NCI-H526 (cell line): ENCODE measurements at regions not wholly inside any gene's neighbourhood (a gene's known extent, or its start where the extent isn't known, plus 50 kb on each side); places are given as distances from the start of the nearest gene placed in this dataset.
"Not testable (repeated sequence)": the region's sequence is repeated elsewhere in the genome, so short reads cannot be mapped to it uniquely, and the experiment has no call there.

ENCODE experiments used
- DNase-seq, 2 experiments: peaks; one replicate each; lab custom pipeline; 2025; lab: John Stamatoyannopoulos, UW

DNA sequence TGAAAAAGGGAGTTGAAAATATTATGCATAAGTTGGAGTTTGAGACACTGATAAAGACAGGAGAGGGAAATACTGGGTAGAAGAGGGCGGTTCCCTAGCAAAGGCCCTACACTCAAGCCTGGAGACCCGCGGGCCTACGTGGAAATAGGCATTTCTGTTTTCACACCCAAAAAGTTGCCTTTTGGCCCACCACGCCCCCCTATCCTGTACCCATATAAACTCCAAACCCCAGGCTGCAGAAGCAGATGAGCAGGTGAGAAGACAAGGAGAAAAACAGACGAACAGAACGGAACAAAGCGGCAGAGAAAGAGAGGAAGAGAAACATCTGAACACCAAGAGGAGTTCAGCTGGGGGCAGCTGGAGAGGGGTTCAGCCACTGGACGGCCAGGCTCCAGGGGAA, 177.9 kb downstream of the GALC start:
- peak in 1 of 2 experiments; percentile 23 for DNase-seq

GRCh38 chr14:87813686-87814085, 179.3 kb downstream of the GALC start:
- peak; percentile 96 to 99 for DNase-seq

GRCh38 chr14:87813211-87813610, 179.8 kb downstream of the GALC start:
- DNase-seq, result peak; percentile 96 to 99

DNA sequence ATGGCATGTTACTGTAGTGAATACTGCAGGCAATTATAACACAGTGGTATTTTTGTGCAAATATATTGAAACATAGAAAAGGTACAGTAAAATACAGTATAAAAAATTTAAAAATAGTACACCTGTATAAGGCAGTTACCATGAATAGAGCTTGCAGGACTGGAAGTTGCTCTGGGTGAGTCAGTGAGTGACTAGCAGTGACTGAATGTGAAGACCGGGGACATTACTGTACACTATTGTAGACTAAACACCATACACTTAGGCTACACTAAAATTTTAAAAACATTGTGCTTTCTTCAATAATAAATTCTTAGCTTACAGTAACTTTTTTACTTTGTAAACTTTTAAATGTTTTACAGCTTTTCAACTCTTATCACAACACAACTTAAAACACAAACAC, 181.7 kb downstream of the GALC start:
- DNase-seq, result no peak

- DNase-seq, result no peak
Measured at GRCh38 chr14:87810711-87811110, 182.3 kb downstream of the GALC start.

- no peak for DNase-seq
Measured at GRCh38 chr14:87809261-87809660, 183.7 kb downstream of the GALC start.

- peak; percentile 12 to 19 for DNase-seq
Measured at GRCh38 chr14:87805315-87805723, 187.7 kb downstream of the GALC start.

DNA sequence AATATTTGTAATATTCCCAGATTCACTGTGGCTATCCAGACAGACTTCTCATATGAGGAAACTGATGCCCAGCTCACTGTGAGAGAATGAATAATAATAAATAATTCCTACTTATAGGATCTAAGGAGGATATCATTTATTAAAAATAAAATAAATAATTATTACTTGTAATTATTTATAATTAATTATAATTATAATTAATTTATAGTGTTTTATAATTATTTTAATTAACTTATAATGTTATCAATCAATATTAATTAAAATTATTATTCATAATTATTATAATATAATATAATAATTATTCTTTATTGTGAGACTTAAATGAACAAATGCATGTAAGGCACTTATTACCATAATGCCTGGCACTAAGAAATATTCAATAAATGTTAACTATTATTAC, 192.8 kb downstream of the GALC start:
- DNase-seq, result no peak

DNA sequence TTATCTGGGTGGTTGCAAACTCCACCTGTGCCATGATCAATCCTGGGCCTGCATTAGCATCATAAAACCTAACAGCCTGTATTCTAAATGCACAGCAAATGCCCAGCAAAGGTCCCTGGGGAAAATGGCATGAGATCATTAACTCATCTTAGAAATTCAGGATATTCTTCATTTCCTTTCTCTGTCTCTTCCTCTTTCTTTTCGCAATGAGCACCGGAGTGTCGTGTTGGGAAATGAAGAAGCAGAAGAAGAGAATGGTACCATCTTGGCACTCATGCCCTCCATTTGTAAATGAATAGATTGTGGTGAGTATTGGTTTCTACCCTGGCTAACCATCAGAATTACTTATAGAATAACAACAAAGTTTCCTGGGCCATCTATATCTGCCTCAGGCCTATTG, 193.6 kb downstream of the GALC start:
- DNase-seq, result peak in 1 of 2 experiments; percentile 20

- DNase-seq, result no peak
Measured at GRCh38 chr14:87797001-87797400, 196.0 kb downstream of the GALC start.

DNA sequence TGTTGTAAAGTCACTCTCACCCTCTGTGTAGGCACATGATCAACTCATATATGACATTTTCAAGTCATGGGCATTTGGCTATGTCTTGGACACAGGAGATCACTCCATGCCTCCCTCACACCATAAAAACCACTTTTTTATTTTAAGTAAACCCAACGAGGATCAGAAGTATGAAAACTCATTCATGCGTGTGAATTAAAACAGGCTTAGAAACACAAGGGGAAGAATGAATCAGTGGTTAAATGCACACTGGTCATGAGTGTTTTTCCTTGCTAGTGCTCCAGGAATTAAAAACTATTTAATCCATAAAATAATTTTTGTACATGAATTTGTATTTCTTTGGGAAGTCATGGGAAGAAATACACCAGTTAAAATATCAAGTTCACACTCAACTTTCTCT, 198.4 kb downstream of the GALC start:
- DNase-seq, result no peak

DNA sequence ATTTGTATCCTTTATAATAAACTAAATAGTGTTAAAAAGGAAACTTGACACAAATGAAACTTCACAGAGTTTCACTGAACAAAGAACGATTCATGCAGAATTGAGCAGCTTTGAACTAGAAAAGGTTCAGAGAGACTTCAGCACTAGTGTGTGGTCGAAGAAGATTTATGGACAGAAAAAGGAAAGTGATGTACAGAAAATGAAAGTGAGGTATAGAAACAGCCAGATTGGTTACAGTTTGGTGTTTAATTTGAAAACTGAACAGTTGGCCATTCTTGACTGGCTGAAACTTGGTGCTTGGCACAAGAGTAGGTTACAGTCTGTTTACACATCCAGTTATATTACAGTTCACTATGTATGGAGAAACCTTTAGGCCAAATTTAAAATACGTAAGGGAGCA, 207.1 kb downstream of the GALC start:
- DNase-seq, result no peak

- DNase-seq, result peak in 1 of 2 experiments; percentile 36
Measured at GRCh38 chr14:87784386-87784785, 208.6 kb downstream of the GALC start.

GRCh38 chr14:87783071-87783470, 209.9 kb downstream of the GALC start:
- DNase-seq, result no peak

DNA sequence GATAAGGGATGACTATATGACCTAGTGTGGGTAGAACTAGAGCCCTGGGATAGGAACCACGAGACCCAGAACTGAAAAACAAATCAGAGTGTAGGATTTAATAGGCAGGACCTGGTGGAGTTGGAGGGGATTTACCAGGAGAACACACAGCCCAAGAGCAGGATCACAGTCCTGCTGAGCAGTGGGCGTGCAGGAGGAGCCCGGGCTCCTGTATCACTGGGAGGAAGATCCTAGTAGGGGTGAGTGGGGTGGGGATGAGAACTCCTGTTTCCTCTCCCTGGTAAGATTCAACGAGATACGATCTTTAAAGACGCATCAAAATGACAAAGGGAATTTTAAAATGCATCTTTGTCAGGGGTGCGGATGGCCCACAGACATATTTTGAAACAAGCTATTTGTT, 220.1 kb downstream of the GALC start:
- DNase-seq, result no peak

DNA sequence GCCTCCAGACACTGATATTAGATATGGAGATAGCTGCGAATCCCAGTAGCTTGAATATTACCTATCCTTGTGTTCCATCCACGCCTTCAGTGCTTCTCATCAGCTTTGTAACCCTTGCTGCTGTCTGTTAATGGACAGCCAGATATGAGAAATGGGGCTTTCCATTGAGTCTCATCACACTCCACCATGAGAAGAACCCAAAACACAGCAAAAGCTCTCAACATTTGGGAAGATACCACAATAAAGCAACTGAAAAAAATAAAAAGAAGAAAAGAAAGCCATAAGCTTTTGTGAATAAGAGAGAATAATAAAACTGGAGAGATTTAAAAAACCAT, 225.4 kb downstream of the GALC start:
- DNase-seq, result no peak

- DNase-seq, result no peak
Measured at GRCh38 chr14:87758876-87759275, 234.1 kb downstream of the GALC start.

DNA sequence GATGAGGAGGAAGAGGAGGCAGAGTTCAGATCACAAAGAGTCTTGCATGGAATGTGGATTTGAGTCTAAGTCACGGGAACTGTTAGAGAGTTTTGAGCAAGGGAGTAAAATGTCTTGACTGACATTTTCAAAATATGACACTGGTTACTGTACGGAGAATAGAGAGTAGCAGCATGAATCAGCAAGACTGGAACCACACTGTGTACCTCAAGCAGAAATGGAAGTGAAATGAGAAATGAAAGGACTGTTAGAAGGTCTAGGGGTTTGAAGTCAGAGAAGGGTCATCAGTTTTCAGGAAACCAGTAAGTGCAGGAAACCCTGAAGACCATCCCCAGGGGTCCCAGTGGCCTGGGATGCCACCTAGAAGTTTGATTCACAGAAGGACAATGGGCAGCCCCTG, 236.3 kb downstream of the GALC start:
- no peak for DNase-seq

- DNase-seq, result no peak
Measured at GRCh38 chr14:87754520-87755223, 238.3 kb downstream of the GALC start.

- DNase-seq, result no peak
Measured at GRCh38 chr14:87748558-87748957, 244.4 kb downstream of the GALC start.

DNA sequence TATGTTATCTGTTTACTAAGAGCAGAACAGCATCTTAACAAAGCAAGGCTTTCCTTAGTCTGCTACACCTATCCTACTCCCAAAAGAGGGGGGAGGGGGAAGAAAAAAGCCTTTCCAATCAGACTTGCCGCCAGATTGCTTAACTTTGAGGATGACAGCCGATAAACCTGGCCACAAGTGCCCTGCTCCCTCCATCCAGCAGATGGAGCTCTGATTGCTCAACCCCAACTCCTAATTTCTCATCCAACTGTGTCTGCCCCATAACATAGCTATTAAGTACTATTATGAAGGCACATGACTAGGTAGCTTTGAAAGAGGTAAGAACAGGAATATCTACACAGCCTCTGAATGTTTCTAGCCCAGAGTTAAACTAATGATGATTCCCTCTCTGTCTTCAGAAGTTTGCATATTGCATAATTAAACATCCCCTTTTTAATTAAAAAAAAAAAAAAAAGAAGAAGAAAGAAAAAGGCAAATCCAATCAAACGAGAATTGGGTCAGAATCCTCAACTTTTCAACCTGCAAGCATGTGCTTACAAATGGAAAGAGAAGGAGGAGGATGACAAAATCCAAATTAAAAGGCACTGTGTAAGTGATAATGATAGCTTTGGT, 247.4 kb downstream of the GALC start:
- peak in 1 of 2 experiments; percentile 44 for DNase-seq

GRCh38 chr14:87734577-87735360, 258.2 kb downstream of the GALC start:
- not testable (repeated sequence) for DNase-seq

DNA sequence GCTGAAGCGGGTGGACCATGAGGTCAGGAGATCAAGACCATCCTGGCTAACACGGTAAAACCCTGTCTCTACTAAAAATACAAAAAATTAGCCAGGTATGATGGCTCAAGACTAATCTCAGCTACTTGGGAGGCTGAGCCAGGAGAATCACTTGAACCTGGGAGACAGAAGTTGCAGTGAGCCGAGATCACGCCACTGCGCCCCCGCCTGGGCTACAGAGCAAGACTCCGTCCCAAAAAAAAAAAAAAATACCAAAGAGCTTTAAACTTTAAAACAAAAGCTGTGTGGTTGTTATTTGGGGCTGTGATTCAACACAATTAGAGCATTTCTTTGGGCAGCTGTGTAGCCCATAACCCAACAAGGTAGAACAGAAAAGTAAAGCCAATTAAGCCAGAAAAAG, 259.9 kb downstream of the GALC start:
- not testable (repeated sequence) for DNase-seq
